Suprapubic skin (tissue), 3 donors: ENCODE measurements at regions not wholly inside any gene's neighbourhood (a gene's known extent, or its start where the extent isn't known, plus 50 kb on each side); places are given as distances from the start of the nearest gene placed in this dataset.

Experiments used
- EP300 ChIP-seq: sonication (generic); formaldehyde crosslinking; IDR thresholded peaks from one replicate; pipeline ENCODE4 v1.6.1; 2017; ENCODE audit warnings: antibody characterized with exemption
- POLR2A ChIP-seq, 2 donors: fragments of 450-650 bp; IDR thresholded peaks; one replicate each; pipeline ENCODE4 v1.6.1; 2017; ENCODE audit warnings: antibody characterized with exemption in 2 of 2, mild to moderate bottlenecking in 2 of 2, moderate library complexity in 2 of 2
- TF ChIP-seq, protein P1 (sequence below), 2 donors: fragments of 200-600 bp in 1 of 2; fragments of 450-650 bp in 1 of 2; sonication (generic) in 1 of 2; IDR thresholded peaks; one replicate each; pipeline ENCODE4 v1.5.1; 2016 to 2019; ENCODE audit warnings: antibody characterized with exemption in 2 of 2, mild to moderate bottlenecking in 1 of 2, moderate library complexity in 1 of 2

DNA sequence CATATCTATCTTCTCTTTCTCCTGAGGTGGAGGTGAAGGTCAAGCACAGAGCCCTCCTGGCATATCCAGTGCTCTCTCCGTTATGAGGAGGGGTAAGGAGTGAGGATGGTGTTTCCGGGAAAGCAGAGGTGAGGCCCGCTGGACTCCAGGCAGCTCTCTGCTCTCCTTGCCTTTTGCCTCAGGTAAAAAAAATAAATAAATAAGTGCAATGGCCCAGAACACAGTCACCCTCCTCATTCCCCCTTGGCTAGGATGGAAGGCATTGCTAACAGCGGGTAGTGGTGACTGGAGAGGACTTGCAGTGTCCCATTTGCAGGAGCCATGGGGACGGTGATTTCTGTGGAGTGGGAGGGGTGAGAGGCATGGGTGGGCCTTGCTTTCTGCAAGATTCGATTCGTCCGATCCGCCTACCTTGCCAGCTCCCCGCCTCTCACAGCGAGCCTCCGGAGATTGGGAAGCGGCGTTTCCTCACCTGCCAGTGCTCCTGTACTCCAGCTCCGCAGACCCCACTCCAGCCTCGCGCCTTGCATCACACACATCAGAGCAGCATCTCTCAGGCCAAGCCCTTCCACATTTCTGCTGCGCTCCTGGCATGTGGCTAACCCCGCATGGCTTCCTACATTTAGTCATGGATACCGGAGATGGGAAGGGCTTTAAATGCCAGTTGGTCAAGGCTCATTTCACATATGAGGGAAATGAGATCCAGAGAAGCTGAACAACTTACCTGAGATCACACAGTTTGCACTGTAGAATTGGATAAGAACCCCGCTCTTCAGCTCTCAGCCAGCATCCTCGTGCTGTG, 155.2 kb downstream of the VAPA start:
- no peak for TF ChIP-seq POLR2A (IDR thresholded peaks at IDR 0.05)
- TF ChIP-seq, protein P1, sequence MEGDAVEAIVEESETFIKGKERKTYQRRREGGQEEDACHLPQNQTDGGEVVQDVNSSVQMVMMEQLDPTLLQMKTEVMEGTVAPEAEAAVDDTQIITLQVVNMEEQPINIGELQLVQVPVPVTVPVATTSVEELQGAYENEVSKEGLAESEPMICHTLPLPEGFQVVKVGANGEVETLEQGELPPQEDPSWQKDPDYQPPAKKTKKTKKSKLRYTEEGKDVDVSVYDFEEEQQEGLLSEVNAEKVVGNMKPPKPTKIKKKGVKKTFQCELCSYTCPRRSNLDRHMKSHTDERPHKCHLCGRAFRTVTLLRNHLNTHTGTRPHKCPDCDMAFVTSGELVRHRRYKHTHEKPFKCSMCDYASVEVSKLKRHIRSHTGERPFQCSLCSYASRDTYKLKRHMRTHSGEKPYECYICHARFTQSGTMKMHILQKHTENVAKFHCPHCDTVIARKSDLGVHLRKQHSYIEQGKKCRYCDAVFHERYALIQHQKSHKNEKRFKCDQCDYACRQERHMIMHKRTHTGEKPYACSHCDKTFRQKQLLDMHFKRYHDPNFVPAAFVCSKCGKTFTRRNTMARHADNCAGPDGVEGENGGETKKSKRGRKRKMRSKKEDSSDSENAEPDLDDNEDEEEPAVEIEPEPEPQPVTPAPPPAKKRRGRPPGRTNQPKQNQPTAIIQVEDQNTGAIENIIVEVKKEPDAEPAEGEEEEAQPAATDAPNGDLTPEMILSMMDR (IDR thresholded peaks at IDR 0.05): no peak
- TF ChIP-seq EP300: no peak
